Right lobe of liver (tissue), 6 donors: ENCODE measurements at regions not wholly inside any gene's neighbourhood (a gene's known extent, or its start where the extent isn't known, plus 50 kb on each side); places are given as distances from the start of the nearest gene placed in this dataset.

Source experiments
- ATAC-seq, 4 donors: fragments of 200-7000 bp; cut with Tn5 transposase; one replicate each; pipeline ENCODE4 v1.9.1; 2020; ENCODE audit warnings: mild to moderate bottlenecking in 4 of 4, moderate library complexity in 4 of 4
- DNase-seq, 3 donors: peaks; one replicate each; pipeline ENCODE4 v3.0.0-alpha.2; 2020
- H3K27ac ChIP-seq, 3 donors: fragments of 200-600 bp; one replicate each; pipeline ENCODE4 v1.8.0; 2022
- H3K27me3 ChIP-seq, 2 donors: fragments of 200-600 bp; one replicate each; pipeline ENCODE4 v1.8.0; 2022
- H3K36me3 ChIP-seq, 4 donors: fragments of 200-600 bp; sonication (generic) in 1 of 4; one replicate each; pipeline versions ENCODE4 v1.5.1 to v1.8.0; 2017 to 2022; ENCODE audit warnings: control low read depth in 1 of 4
- H3K4me1 ChIP-seq, 4 donors: fragments of 200-600 bp; sonication (generic) in 1 of 4; one replicate each; pipeline versions ENCODE4 v1.5.1 to v1.8.0; 2017 to 2022; ENCODE audit warnings: control low read depth in 1 of 4
- H3K4me3 ChIP-seq, 3 donors: fragments of 200-600 bp; one replicate each; pipeline ENCODE4 v1.8.0; 2022
- H3K9me3 ChIP-seq, 4 donors: fragments of 200-600 bp; sonication (generic) in 1 of 4; one replicate each; pipeline versions ENCODE4 v1.5.1 to v1.8.0; 2017 to 2022; ENCODE audit warnings: control low read depth in 1 of 4
- POLR2A ChIP-seq: fragments of 450-650 bp; IDR thresholded peaks from one replicate; pipeline ENCODE4 v1.6.1; 2017; ENCODE audit warnings: antibody characterized with exemption, mild to moderate bottlenecking
- WGBS: methylation state at CpG from one replicate; pipeline ENCODE4 v1.1.6; 2018; ENCODE audit warnings: low coverage, low lambda C conversion rate; ENCODE audit not compliant: insufficient coverage; ENCODE audit errors: missing lambda C conversion rate; 5-methylcytosine and 5-hydroxymethylcytosine counted together
- intact Hi-C, 2 donors: fragments of 100-400 bp; cut with DNase I; formaldehyde crosslinking; loops; one replicate each; pipeline versions ENCODE4 v1.11.2 to v1.14.1; 2022
- TF ChIP-seq, protein P1 (sequence below), 4 donors: fragments of 200-600 bp in 3 of 4; fragments of 450-650 bp in 1 of 4; IDR thresholded peaks; one replicate each; pipeline versions ENCODE4 v1.5.1 to v1.8.0; 2016 to 2022; ENCODE audit warnings: antibody characterized with exemption in 4 of 4, mild to moderate bottlenecking in 2 of 4
- donor health status: DM: no; HTN: yes; CAD: no.
- donor health status: DM: no; HTN: no; CAD: no.
- donor health status: DM: no; HTN: no; CAD: no.
- donor health status: DM: no; HTN: yes; CAD: no.
- donor health status: DM: no; HTN: yes; CAD: no.

- Histone ChIP-seq H3K36me3 (no peaks in the 10 kb centered on the region), H3K9me3 (no peaks in the 10 kb centered on the region), H3K4me1 (no peaks in the 10 kb centered on the region), H3K27me3 (no peaks in the 10 kb centered on the region), H3K4me3 (no peak overlapping the region), H3K27ac (no peak overlapping the region)
- DNase-seq (no peak), ATAC-seq (no peak)
- 69% methylated on average over 1 of the region's 1 CpG for WGBS
- TF ChIP-seq, protein P1, sequence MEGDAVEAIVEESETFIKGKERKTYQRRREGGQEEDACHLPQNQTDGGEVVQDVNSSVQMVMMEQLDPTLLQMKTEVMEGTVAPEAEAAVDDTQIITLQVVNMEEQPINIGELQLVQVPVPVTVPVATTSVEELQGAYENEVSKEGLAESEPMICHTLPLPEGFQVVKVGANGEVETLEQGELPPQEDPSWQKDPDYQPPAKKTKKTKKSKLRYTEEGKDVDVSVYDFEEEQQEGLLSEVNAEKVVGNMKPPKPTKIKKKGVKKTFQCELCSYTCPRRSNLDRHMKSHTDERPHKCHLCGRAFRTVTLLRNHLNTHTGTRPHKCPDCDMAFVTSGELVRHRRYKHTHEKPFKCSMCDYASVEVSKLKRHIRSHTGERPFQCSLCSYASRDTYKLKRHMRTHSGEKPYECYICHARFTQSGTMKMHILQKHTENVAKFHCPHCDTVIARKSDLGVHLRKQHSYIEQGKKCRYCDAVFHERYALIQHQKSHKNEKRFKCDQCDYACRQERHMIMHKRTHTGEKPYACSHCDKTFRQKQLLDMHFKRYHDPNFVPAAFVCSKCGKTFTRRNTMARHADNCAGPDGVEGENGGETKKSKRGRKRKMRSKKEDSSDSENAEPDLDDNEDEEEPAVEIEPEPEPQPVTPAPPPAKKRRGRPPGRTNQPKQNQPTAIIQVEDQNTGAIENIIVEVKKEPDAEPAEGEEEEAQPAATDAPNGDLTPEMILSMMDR (IDR thresholded peaks at IDR 0.05), result no peak
- no peak for TF ChIP-seq POLR2A
- intact Hi-C loops, result no loop called here
Observed at GRCh38 chr13:73517766-73518165, 459.0 kb downstream of the KLF5 start.

DNA sequence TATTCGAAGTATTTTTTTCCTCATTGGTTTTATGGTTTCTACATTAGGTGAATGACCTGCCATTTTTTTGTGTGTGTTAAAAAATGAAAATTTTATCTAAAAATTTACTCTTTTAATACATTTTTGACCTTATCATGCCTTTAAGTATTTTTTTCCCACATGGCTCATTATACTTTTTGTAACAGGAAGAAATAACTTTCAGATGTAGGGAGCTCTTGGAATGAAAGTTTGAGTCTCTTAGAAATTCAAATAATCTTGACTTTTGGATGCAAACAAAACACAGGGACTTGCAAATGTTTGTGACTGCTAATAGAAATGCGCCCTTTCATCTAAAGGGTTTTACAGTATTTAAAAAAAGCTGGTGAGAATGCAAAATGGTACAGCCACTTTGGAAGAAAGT, 457.9 kb downstream of the KLF5 start:
- ATAC-seq (no peak), DNase-seq (no peak)
- intact Hi-C loops, result no loop called here
- Histone ChIP-seq H3K27ac (no peak overlapping the region), H3K36me3 (no peaks in the 10 kb centered on the region), H3K27me3 (no peaks in the 10 kb centered on the region), H3K4me3 (no peak overlapping the region), H3K4me1 (no peaks in the 10 kb centered on the region), H3K9me3 (no peaks in the 10 kb centered on the region)
- WGBS, result 47% methylated on average over 2 of the region's 2 CpGs
- no peak for TF ChIP-seq POLR2A
- TF ChIP-seq, protein P1 (IDR thresholded peaks at IDR 0.05), result no peak

DNA sequence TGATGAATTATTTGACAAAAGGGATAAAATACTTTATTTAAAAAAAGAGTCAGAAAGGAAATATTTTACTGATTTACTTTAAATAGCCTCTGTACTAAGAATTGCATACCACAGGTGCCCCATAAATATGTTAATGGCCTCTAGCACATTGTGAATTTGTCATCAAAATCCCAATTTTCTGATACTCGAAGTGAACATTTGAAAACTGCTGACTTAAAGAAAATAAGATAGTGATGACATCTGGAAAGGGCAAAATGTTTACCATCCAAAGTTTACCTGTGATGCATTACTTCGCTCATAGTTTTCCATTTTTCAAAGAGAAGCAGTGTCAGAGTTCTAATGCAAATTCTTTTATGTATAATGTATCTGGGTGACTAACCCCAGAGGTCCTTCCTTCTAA, 455.4 kb downstream of the KLF5 start:
- no peaks in the 10 kb centered on the region for H3K4me1 ChIP-seq
- intact Hi-C loops, result no loop called here
- no peak for ATAC-seq
- no peak for TF ChIP-seq POLR2A
- TF ChIP-seq, protein P1 (IDR thresholded peaks at IDR 0.05), result no peak
- WGBS, result 52% methylated on average over 2 of the region's 2 CpGs
- no peaks in the 10 kb centered on the region for H3K9me3 ChIP-seq
- no peaks in the 10 kb centered on the region for H3K36me3 ChIP-seq
- no peak overlapping the region for H3K4me3 ChIP-seq
- no peaks in the 10 kb centered on the region for H3K27me3 ChIP-seq
- no peak overlapping the region for H3K27ac ChIP-seq
- DNase-seq, result no peak

- no peaks in the 10 kb centered on the region for H3K36me3 ChIP-seq
- no peaks in the 10 kb centered on the region for H3K9me3 ChIP-seq
- H3K4me3 ChIP-seq, result no peak overlapping the region
- intact Hi-C loops, result no loop called here
- WGBS, result 37% methylated on average over 3 of the region's 3 CpGs
- H3K4me1 ChIP-seq, result no peaks in the 10 kb centered on the region
- no peak overlapping the region for H3K27ac ChIP-seq
- no peak for ATAC-seq
- no peak for TF ChIP-seq POLR2A
- TF ChIP-seq, protein P1 (IDR thresholded peaks at IDR 0.05), result no peak
- H3K27me3 ChIP-seq, result no peaks in the 10 kb centered on the region
- no peak for DNase-seq
Observed at GRCh38 chr13:73513751-73514150, 454.9 kb downstream of the KLF5 start.

- no peak overlapping the region for H3K27ac ChIP-seq
- WGBS, result 49% methylated on average over 2 of the region's 2 CpGs
- no peak for DNase-seq
- no peaks in the 10 kb centered on the region for H3K36me3 ChIP-seq
- H3K4me1 ChIP-seq, result no peaks in the 10 kb centered on the region
- ATAC-seq, result no peak
- intact Hi-C loops, result no loop called here
- H3K4me3 ChIP-seq, result no peak overlapping the region
- no peaks in the 10 kb centered on the region for H3K9me3 ChIP-seq
- TF ChIP-seq, protein P1 (IDR thresholded peaks at IDR 0.05), result no peak
- TF ChIP-seq POLR2A, result no peak
- H3K27me3 ChIP-seq, result no peaks in the 10 kb centered on the region
Observed at GRCh38 chr13:73508841-73509240, 450.0 kb downstream of the KLF5 start.
